GM18498 (cell line): ENCODE measurements at regions not wholly inside any gene's neighbourhood (a gene's known extent, or its start where the extent isn't known, plus 50 kb on each side); places are given as distances from the start of the nearest gene placed in this dataset.
A peak's percentile ranks its signal among the peaks of the same experiment; 100 is the strongest.

ENCODE experiments used
- ATAC-seq: cut with Tn5 transposase; IDR thresholded peaks from one replicate; pipeline ENCODE4 v1.9.1; 2021; ENCODE audit warnings: mild to moderate bottlenecking, moderate library complexity; ENCODE audit not compliant: unreplicated experiment

DNA sequence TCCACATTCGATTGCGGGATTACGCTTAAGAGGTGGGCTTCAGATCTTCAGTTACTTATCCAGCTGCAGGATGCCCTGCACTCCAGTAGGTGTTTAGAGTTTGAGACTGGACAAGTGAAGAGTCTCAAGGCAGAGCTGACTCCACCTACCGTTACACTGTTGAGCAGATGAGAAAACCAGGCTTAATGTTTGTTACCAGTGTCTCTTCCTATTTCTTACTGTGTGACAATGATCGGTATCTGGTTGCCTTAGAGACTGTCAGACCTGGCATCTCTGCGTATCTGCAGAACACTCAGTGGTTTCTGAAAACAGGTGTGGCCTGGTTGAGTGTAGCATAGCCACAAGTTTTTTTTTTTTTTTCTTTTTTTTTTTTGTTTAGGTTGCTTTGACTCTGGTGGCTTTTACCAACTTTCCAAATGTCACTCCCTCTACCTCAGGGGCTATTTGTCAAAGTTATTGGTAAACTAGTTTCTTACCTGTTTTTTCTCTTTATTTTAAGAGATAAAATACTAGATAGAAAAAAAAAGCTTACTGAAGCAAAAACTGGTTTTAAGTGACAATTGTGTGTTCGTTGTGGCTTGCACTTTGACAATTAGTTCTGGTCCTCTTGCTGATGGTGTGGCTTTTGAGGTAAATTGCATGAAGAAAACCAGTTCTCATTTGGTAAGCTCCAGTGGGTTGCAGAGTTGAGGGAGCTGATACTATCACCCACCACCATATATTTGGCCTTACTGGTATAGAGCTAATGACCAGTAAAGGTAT, 284.8 kb downstream of the ETS1 start:
- peak; percentile 81 for ATAC-seq

DNA sequence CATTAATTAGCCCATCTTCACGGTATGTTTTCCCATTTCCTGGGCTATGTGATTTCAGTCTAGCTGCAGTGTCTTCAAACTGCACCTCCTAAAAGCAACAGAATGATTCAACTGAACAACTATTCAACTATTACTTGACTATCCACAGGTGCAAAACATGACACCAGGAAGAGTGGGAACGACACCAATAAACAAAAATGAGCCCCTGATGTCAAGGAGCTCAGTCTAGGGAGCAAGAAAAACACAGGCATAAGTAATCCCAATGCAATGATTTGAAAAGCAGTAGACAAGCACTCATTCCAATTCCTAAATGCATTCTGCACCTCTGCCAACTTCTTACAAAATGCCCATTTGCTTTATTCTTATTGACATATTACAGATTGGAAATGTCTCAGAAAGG, 285.6 kb downstream of the ETS1 start:
- ATAC-seq = no peak

DNA sequence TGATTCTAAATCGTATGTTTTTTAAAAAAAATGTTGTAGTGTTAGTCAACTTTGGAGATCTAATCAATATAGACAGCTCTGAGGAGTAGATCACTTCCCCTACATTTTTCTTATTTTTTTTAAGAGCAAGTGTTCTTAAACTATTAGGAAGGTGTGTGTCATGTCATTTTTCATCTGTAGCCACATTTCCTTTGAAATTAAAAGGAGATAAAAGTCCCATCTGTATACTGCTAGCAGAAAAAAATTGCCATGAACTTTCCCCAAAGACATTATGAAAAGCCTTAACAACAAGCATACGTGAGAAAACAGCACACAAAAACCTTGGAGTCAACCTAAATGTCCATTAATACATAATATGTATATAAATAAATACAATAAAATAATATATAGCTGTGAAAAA, 286.6 kb downstream of the ETS1 start:
- no peak for ATAC-seq

DNA sequence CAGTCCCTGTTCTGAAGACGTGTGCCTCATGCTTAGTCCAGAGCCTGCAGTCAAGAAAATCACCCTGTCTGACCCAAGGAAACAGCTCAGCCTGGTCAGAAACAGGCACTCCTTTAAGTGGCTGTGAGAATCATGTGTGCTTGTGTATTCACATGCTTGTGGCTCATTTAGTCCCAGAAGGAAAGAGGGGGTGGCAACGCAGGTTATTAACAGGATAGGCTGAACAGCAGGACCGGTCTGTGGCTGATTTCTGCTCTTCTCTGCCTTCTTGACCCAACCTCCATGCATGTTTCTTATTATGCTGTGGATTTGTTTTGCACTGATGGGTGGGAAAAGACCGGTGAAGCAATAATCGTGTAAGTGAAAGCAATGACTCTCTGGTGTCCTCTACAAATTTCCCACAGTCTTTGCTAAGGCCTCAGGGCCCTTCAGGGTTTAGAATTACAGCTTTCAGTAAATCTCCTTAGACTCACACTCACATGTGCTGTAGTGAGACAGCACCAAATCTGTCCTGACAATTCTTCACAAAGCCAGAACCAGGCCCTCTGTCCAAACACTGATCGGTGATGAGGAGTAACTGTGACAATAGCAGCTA, 288.1 kb downstream of the ETS1 start:
- ATAC-seq = peak; percentile 39

DNA sequence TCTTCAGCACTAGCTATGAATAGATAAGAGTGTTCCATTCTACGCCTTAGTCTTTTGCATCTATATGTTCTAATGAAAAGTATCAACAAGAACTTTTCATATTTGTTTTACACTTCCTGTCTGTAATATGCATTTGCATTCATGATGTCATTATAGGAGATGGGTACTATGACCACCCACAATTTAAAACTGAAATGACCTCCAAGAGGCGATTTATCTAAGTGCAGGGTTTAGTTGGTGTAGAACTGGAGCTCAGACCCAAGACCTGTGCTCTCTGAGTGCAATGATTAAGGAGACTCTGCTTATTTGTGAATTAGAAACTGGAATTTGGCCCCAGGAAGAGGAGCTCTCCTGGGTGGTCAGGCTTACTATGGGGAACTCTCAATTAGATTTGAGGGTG, 289.1 kb downstream of the ETS1 start:
- ATAC-seq = no peak

DNA sequence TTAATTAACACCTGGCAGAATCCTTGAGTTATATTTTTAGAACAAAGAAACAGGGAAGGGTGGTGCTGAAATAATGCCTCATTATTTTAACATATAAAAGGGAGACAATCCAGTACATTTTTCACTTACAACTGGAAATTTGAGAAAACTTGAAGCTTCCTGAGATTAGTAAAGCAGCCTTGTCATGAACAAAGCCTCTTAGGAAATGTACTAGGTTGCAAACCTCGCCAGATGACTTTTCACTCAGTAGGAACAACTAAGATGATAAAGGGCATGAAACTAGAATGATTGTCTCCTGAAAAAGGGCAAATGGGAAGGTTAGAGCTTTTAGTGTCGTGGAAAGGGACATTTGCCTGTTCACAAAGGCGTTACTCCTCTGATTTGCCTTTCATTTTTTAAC, 289.6 kb downstream of the ETS1 start:
- no peak for ATAC-seq

DNA sequence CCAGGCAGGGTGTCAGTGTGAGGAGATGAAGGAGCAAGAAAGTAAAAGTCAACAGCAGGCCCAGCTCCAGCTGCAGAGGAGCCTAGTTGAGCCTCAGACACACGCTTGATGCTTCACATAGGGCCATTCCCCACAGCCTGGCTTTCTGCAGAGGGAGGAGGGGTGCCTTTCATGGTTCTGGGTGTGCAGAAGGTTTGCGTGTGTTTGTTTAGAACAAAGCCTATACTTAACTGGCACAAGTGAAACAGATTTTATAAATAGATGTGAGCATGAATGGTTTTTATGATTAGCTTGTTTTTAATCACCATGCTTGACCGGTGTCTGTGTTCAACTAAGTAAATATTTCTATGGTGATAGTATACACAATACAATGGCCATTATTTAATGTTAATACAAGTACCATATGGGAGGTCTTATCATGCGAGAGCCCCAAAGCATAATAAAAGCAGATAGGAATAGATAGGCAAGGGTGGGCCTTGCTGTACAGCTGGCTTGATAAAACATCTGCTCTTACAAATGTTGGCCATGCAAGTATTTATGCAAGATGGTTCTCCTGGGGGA, 290.2 kb downstream of the ETS1 start:
- ATAC-seq = peak; percentile 36

DNA sequence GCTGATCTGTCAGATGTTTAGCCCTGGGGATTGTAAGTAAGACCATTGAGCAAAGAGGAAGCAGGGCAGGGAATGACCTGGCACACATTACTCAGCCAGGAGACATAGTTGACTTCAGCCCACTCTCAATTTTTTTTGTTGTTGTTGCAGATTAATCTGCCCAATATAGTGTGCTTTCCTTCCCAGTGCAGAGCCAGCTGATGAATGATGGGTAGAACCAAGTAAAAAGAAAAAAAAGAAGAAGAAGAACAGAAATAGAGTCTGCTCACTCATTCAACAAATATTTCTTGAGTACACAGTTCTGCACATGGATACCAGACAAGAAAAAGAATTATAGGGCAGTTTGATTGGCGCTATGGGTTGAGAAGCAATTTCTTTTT, 292.7 kb downstream of the ETS1 start:
- ATAC-seq = no peak

DNA sequence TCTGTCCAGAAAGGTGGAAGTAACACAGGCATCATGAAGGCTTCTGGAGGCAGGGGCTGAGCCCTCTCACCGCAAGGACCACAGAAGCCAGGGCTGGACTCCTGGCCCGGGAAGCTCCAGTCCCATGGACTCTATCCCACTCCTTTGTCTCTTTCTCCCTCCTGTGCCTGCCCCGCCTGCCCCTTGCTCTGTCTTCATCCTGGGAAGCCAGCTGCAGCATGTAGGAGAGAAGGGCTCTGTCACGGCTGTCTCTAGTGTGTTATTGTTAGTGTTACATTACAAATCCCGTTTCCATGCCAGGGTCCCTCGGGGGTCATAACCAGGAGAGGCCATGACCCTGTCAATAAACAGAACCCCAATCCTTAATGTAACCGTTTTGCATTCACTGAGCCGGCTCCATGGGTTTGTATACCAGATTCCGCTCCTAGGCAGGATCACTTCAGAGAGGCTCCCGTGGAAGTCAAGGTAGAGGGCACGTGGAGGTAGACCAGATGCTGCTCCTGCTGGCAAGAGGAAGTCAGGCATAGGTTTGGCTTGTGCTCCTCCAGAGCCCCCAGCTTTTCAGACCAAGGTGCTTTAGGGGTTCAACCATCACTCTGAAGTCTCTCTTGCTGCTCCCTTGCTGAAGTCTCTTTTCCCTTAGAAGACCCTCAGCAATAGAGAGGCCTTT, 293.2 kb downstream of the ETS1 start:
- no peak for ATAC-seq

DNA sequence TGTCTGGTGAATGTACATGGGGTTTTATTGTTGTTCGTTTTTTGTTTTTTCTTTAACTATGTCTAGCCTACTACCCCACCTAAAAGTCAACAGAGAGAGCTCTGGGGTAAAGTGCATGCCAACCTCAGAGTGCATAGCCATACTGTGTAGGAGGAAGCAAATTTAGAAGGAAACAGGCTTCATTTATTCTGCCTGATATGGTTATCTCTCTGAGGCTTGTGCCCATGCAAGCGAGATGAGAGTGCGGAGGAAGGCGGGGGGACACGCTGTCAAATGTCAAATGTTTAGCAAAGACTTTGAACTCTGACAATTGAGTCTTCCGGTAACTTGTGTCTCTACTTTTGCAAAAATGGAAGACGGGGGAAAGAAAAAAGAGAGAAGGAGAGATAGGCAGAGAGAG, 295.5 kb downstream of the ETS1 start:
- no peak for ATAC-seq

DNA sequence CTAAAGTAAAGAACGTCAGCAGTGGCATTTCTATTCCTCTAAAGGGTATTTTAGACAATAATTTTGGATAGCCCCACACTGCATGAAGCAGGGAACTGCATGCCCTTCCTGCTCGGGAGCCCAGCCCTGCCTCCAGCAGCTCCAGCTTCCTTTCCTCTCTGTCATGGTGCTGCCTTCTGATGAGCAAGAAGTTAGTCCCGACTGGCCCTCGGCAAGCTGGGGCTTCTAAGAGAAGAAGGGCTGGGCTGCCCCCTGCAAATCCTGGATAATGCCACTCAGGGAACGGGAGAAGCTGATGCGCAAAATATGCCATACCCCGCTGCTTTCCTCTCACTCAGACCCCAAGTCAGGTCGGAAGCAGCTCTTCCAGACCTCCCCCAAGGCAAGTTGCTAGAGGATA, 296.4 kb downstream of the ETS1 start:
- ATAC-seq = no peak

DNA sequence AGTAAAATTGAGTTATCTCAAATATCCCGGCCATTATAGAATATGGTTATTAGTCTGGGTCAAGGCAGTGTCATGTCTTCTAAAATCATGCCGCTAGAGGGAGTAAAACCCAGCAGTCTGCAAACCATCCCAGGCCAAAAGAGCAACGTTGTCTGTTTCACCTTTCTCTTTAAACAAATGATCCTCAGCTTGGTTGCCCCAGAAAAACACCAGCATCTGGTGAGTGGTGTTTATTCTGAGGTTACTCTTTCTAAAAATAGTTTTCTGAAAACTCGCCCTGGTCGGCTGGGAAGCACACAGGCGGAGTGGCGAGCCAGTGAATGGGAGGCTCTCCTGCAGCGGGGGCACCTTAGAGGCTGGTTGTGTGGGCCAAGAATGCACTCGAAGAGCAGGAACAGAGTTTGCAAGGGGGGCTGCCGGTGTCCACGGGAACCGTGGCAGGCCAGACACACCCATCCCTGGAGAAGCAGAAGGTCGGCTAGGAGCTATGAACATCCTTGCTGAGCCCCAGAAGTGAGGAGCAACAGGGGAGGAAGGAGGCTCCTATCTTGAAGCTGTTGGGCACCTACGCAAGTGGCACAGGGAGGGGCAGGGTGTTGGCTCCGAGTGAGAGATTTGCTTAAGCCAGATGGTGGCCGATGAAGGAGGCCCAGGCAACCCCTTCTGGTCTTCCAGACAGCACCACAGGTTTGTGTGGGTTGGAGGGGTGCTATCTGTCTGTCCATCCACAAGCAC, 297.1 kb downstream of the ETS1 start:
- peak; percentile 77 for ATAC-seq

DNA sequence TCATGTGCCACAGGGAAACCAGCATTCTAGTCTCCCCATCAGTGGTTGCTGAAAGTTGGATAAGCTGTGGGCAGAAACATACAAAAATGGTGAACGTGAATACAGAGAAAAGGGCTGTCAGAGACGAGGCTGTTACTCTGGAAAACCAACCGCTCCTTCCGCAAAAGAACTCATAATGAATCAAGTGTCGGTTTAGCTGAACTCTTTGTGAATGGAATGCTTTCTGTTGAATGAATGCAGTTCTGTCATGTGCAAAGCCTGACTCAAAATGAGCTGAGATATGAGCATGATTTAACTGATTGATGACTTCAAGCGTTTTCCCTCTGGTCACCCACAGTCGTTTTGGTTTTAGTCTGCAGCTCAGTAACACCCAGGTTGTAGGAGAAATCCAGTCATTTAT, 298.3 kb downstream of the ETS1 start:
- ATAC-seq = no peak

DNA sequence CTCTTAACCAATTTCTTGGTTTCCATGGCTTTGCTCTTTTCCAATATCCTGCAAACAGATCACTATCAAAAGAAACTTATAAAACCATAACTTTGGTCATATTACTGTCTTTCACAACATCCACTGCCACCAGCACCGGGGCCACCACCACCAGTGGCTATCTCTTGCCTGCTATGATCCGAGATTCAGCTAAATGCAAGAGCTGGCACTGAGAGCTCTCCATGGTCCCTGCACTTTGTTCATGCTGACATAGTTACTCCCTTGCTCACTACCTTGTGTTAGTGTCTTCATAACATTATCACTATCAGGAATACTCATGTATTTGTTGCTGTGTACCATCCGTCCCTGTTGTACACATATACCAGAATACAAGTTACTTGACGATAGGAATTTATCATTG, 299.0 kb downstream of the ETS1 start:
- ATAC-seq = no peak

DNA sequence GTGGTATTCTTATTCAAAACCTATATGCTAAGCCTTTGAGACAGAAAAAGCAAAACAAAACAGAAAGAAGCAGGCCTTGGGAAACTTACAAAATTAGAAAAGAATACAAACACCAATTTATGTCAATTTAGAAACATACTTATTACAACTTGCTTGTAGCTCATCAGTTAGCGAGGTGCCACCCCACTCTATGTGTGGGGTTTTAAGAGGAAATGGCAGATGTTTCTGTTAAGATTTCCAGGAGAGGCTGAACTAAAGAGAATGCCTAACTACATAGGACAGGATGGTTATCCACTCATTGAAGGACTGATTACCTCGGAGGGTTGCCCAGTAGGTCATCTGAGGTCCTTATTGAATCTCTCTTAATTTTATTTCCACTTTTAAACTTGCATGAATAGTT, 302.0 kb downstream of the ETS1 start:
- ATAC-seq = no peak

DNA sequence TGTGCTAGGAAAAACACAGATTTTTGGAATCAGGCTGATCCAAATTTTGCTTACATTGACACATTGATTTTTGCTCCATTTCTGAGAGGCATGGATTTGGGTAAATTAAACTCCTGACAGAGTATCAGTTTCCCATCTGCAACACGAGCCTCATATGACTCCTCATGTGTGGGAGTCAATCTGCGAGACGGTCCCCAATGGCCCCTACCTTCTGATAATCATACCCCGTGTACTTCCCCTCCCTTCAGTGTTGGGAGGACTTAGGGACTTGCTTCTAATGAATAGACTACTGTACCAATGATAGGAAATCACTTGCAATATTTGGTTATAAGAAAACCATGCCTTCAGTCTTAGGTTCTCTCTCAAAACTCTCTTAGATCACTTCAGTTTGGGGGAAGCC, 302.7 kb downstream of the ETS1 start:
- no peak for ATAC-seq

DNA sequence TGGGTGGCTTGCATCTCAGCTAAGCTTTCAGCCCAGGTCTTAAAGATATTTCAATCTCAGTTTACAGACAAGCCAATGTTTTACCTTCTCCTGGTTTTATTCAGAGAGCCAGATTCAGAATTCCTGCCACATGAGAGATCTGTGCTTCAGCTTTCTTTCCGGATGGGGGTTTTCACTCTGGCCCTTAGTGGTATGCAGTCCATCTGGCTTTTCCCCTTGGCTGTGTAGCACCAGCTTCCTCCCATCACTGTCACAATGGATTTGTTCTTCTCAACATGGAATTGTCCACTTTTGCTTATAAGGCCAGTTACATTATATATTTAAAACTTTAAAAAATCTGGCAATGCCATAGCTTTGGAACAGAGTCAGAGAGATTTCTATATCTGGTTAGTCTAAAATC, 303.9 kb downstream of the ETS1 start:
- no peak for ATAC-seq

DNA sequence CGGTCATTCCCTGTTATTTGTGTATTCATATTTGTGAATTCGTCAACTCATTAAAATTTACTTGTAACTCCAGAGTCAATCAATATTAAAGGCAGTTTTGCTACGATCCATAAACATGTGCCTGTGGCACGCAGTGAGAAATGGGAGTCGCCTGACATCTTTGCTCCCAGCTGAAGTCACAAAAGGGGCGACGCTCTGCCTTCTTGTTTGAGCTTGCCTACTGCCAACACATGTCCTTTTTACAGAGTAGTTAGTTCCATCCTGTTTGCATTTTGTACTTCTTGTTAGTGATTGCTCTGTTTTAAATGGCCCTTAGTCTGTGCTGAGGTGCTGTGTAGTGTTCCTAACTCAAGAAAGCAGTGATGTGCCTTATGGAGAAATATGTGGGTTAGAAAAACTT, 305.3 kb downstream of the ETS1 start:
- no peak for ATAC-seq

DNA sequence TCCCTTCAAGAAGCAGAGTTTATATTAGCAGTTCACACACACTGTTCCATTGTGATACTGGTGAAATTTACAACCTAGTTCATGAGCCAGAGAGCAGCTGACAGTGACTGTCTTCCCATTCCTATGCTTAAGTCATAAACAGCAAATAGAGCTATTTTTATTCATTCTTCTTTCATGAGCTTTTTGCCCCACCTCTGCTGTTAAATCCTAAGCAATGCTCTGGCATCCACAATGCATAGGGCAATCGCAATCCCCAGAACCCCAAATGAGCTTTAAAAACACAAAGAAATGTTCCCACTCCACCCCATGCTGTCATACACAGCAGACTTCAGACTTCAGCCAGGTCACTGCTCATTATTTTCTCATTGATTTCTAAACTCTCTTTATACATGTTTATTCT, 307.5 kb downstream of the ETS1 start:
- ATAC-seq = no peak

DNA sequence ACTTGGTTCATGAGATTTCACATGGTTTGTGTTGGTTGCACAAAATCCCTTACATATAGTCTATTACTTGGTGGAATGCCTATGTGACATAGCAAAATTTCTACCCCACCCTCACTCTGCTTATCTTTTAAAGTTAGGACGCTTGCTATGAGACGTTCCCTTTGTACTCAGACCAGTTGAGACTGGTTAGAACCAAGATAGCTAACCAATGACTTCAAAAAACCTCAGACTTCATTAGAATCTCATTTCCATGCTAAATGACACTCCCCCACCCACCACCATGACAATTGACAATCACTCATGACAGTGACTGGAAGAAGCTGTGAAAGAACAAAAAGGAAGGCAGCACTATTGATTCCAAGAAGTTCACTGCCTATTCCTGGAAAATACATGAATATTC, 313.6 kb downstream of the ETS1 start:
- no peak for ATAC-seq

DNA sequence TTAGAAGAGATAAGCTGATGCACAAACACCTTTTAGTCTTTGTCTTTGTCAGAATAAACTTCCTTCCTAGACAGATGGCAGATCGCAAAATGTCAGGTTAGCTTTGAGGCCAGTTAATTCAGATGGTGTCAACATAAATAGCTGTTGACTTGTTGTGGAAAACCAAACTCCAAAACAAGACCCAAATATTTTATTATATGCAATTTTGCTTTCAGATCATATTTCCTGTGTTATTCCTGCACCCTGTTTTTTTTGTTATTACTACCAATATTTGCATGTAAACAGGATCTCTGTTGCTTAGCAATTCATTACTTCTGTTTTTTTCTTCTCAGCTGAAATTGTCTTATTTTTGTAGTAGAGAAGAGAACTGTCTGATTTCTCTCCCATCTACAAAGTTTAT, 316.0 kb downstream of the ETS1 start:
- no peak for ATAC-seq
